ENCODE measurements at regions not wholly inside any gene's neighbourhood (a gene's known extent, or its start where the extent isn't known, plus 50 kb on each side); places are given as distances from the start of the nearest gene placed in this dataset.
A peak's percentile ranks its signal among the peaks of the same experiment; 100 is the strongest.

DNA sequence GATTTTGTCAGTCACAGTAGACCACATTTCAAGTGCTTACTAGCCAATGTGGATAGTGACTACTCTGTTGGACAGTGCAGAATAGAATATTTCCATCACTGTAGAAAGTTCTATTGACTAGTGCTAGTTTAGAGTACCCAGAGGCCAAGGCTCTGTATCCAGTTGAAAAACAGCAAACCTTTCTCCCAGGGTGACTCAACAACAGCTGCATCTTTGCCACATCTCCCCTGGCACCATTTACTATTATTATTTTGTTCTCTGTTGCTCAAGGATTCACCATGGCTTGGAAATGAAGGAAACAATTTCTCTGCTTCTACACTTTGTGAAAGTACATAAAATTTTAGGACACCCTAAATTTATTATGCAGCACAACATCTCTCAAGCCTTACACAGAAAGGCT is 85.3 kb upstream of the WDR26 start:
- no peak for DNase-seq (ENCODE audit: low read depth)
- TF ChIP-seq, protein P1, sequence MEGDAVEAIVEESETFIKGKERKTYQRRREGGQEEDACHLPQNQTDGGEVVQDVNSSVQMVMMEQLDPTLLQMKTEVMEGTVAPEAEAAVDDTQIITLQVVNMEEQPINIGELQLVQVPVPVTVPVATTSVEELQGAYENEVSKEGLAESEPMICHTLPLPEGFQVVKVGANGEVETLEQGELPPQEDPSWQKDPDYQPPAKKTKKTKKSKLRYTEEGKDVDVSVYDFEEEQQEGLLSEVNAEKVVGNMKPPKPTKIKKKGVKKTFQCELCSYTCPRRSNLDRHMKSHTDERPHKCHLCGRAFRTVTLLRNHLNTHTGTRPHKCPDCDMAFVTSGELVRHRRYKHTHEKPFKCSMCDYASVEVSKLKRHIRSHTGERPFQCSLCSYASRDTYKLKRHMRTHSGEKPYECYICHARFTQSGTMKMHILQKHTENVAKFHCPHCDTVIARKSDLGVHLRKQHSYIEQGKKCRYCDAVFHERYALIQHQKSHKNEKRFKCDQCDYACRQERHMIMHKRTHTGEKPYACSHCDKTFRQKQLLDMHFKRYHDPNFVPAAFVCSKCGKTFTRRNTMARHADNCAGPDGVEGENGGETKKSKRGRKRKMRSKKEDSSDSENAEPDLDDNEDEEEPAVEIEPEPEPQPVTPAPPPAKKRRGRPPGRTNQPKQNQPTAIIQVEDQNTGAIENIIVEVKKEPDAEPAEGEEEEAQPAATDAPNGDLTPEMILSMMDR (IDR thresholded peaks at IDR 0.05; ENCODE audit: low read depth, low read length, missing control alignments): no peak
- in situ Hi-C loops (cut with HindIII; ENCODE audit: low sequenced_read_pairs): loop anchor here (5.0 kb wide), 1 partner anchor 82 kb away; no protein-coding TSS in a partner anchor

DNA sequence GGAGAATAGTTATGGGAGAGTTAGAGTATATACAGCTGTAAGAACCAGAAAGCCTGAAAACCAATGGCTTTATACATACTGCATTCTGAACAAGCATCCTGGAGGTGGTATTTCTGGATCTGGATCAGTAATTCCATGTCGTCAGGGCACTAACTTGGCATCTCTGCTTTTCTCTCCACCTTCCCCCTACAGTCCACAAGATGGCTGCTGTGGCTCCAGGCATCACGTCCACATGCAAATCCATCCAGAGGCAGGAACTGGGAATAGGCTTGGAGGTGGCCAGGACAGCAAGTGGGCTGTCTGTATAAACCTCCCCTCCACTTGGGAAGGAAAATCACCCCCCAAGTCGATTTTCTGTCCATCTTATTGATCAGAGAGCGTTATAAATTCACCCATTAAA is 86.2 kb upstream of the WDR26 start:
- in situ Hi-C loops (cut with HindIII; ENCODE audit: low sequenced_read_pairs): loop anchor here (5.0 kb wide), 1 partner anchor 81 kb away; no protein-coding TSS in a partner anchor
- no peak overlapping the region for H3K4me3 ChIP-seq (ENCODE audit: low read depth, low read length)
- TF ChIP-seq, protein P1 (IDR thresholded peaks at IDR 0.05; ENCODE audit: low read depth, low read length, missing control alignments): no peak
- no peak for DNase-seq (ENCODE audit: low read depth)

More for the DNA sequence above, 85.3 kb upstream of the WDR26 start:
- no peak overlapping the region for H3K4me3 ChIP-seq (ENCODE audit: low read depth, low read length)

DNA sequence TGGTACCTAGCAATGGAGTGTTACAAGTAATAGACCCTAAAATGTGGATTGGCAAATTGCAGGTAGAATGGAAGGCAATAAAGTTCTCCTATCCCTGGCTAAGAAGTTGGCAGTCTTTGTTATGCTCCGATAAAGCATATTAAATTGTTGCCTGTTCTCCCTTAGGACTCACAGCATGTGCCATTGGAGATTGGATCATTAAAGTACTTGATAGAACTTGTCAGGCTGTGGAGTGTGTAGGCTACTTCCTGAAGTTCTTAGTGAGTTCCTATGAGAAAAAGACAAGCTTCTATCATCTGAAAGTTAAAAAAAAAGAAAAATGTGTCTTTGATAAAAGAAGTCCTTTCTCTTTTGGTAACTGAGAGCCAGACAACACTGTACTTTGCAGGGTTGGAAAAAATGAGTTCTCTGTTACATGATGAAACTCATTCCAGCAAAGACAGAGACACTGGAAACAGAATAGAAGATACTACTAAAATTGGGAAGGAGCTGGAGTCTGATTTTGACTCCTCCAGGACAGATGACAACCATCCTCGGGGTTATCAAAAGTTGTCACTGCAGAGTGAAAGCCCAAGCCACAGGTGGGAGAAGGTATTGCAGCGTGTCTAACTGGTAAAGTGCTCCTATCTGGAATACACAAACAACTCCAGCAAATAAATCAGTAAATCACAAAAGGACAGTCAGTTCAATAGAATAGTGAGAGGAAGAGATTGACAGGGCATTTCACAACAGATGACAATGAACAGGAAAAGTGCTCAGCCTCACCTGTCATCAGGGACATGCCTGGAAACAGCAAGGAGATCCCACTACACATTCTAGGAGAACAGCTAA is 87.5 kb upstream of the WDR26 start:
- TF ChIP-seq, protein P1 (IDR thresholded peaks at IDR 0.05; ENCODE audit: low read depth, low read length, missing control alignments): peak; percentile 8
- in situ Hi-C loops (cut with HindIII; ENCODE audit: low sequenced_read_pairs): loop anchor here (5.0 kb wide), 1 partner anchor 80 kb away; no protein-coding TSS in a partner anchor
- no peak overlapping the region for H3K4me3 ChIP-seq (ENCODE audit: low read depth, low read length)
- no peak for DNase-seq (ENCODE audit: low read depth)

DNA sequence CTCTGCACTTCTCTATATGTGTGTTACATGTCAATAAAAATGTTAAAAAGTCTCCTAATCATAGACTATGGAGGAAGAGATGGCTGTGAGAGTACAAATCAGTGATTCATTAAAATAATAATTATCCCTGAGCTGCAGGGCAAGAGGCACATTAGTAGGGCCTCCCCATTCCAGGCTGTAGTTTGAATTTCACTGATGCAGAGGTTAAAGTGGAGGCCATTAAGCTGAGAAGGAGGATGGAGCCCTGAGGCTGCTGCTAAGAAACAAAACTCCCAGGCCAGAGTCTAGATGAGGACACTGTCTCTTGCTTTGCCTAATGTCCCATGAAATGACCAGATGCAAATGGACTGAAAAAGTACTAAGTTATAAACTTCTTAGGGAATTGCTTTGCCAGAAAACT is 89.1 kb upstream of the WDR26 start:
- H3K4me3 ChIP-seq (ENCODE audit: low read depth, low read length): no peak overlapping the region
- TF ChIP-seq, protein P1 (IDR thresholded peaks at IDR 0.05; ENCODE audit: low read depth, low read length, missing control alignments): no peak
- in situ Hi-C loops (cut with HindIII; ENCODE audit: low sequenced_read_pairs): loop anchor here (5.0 kb wide), 1 partner anchor 79 kb away; no protein-coding TSS in a partner anchor
- no peak for DNase-seq (ENCODE audit: low read depth)

DNA sequence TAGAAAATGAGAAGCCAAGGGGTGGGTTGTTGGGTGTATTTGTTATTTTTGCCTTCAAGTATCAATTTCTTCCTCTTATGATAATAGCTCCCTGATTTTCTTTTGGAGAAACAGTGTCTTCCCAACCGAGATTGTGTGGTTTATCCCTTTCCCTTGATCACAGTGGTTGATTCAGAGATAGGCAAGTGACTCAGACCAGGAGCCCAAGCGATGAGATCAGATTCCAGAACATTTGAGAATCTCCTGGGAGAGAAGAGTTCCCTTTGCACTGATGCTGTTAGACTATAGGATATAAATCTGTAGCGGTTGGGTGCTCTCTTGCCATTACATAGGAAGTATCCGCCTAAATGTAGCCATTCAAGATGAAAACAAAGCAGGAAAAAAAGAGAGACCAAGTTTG is 90.1 kb upstream of the WDR26 start:
- H3K4me3 ChIP-seq (ENCODE audit: low read depth, low read length): no peak overlapping the region
- TF ChIP-seq, protein P1 (IDR thresholded peaks at IDR 0.05; ENCODE audit: low read depth, low read length, missing control alignments): no peak
- DNase-seq (ENCODE audit: low read depth): no peak
- in situ Hi-C loops (cut with HindIII; ENCODE audit: low sequenced_read_pairs): loop anchor here (5.0 kb wide), 1 partner anchor 78 kb away; no protein-coding TSS in a partner anchor

DNA sequence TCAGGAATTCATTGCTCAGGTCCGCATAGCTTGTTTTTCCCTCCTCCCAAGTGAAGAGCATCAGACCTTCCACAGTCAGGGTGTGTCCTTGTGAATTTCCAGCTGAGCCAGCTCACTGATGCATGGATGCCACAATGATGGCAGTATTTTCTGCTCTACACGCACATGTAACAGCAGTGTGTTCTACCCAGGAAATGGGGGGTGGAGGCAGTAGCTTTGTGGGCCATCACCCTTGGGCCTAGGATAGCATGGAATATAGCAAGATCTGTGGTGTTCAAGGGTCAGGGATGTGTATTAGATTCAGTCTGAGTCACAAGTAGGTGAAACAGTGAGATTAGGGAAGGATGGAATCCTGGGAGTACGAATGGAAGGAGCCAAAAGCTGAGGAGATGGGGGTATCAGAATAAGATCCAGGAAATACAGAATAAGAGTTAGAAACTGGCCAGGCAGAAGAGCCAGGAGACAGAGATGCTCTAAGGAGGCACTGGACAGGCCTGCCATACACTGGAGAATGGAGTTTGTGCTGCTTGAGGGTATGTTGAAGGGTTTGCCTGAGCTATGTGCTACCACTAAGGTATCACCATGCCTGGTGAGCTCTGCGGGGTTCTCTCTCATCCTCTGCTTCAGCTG is 90.6 kb upstream of the CNIH3 start:
- in situ Hi-C loops (cut with HindIII; ENCODE audit: low sequenced_read_pairs): no loop called here
- TF ChIP-seq, protein P1 (IDR thresholded peaks at IDR 0.05; ENCODE audit: low read depth, low read length, missing control alignments): no peak
- no peak overlapping the region for H3K4me3 ChIP-seq (ENCODE audit: low read depth, low read length)
- no peak for DNase-seq (ENCODE audit: low read depth)

Measured in astrocyte of the cerebellum (primary cell).